ENCODE measurements at regions not wholly inside any gene's neighbourhood (a gene's known extent, or its start where the extent isn't known, plus 50 kb on each side); places are given as distances from the start of the nearest gene placed in this dataset.

DNA sequence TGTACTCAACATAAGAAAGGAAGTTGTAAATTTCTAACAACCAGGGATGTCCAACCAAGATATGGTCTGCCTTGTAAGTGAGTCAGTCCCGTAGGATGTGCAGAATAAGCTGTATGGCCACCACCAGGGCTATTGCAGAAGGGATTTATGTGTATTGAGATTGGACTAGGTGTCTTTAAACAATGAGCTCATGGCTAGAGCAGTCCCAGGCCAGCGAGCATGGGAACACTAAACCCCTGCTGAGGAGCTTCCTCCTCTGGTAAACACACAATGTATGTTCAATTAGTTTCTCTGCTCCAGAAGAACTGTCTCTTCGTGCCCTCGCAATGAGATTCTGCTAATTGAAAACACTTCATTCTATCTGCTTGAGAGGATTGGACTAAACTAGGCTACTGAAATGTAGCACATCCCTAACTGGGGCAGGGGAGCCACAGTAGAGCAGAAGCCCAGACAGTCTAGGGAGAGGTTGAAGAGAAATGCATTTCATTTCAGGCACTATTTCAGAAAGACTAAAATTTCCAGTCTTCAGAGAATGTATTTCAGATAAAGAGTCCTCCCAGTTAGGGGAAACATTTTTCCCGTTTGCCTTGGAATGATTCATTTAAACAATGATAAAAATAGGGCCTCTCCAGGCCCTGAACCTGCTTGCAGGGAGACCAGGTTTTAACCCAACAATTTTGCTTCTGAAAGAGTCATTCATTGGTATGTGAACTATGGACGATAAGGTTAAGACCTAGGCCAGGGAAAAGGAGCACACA lies 154.7 kb downstream of the FAM114A2 start:
- Histone ChIP-seq H3K27me3 (replicated peaks; ENCODE audit: insufficient read depth) (no peaks in the 10 kb centered on the region), H3K36me3 (no peaks in the 10 kb centered on the region), H3K27ac (peak overlapping the region in 1 of 2 donors; percentile 41), H3K4me3 (no peak overlapping the region), H3K9me3 (no peaks in the 10 kb centered on the region), H3K4me1 (ENCODE audit: control insufficient read depth in 1 of 2, low read depth in 2 of 2) (peaks cover 0 to 15% of the 10 kb centered on the region in 2 donors)
- TF ChIP-seq, protein P1, sequence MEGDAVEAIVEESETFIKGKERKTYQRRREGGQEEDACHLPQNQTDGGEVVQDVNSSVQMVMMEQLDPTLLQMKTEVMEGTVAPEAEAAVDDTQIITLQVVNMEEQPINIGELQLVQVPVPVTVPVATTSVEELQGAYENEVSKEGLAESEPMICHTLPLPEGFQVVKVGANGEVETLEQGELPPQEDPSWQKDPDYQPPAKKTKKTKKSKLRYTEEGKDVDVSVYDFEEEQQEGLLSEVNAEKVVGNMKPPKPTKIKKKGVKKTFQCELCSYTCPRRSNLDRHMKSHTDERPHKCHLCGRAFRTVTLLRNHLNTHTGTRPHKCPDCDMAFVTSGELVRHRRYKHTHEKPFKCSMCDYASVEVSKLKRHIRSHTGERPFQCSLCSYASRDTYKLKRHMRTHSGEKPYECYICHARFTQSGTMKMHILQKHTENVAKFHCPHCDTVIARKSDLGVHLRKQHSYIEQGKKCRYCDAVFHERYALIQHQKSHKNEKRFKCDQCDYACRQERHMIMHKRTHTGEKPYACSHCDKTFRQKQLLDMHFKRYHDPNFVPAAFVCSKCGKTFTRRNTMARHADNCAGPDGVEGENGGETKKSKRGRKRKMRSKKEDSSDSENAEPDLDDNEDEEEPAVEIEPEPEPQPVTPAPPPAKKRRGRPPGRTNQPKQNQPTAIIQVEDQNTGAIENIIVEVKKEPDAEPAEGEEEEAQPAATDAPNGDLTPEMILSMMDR (IDR thresholded peaks at IDR 0.05), result no peak
- DNase-seq (ENCODE audit: low spot score) (no peak), ATAC-seq (ENCODE audit: insufficient number of reproducible peaks, low FRiP score, low read depth) (no peak)

DNA sequence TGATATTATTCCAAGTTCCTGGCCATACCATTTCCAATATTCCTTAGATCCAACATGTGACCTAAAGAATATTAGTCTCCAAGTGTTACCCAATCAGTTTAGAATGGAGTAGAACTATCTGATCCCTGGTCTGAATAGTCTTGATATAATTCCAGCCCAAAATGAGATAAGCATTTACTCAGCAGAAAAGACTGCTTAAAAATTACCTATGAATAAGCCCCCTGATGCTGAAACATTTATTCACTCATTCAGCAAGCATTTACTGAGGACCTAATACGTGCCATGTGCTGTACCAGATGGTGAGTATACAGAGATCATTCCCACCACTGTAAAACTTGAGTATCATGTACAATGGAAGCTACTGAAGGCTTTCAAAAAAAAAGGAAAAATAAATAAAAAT lies 157.0 kb downstream of the FAM114A2 start:
- Histone ChIP-seq H3K4me3 (no peak overlapping the region), H3K36me3 (no peaks in the 10 kb centered on the region), H3K27ac (no peak overlapping the region), H3K27me3 (replicated peaks; ENCODE audit: insufficient read depth) (no peaks in the 10 kb centered on the region), H3K9me3 (no peaks in the 10 kb centered on the region), H3K4me1 (ENCODE audit: control insufficient read depth in 1 of 2, low read depth in 2 of 2) (peaks cover 0 to 15% of the 10 kb centered on the region in 2 donors)
- ATAC-seq (ENCODE audit: insufficient number of reproducible peaks, low FRiP score, low read depth) (no peak), DNase-seq (ENCODE audit: low spot score) (no peak)
- TF ChIP-seq, protein P1 (IDR thresholded peaks at IDR 0.05), result no peak

DNA sequence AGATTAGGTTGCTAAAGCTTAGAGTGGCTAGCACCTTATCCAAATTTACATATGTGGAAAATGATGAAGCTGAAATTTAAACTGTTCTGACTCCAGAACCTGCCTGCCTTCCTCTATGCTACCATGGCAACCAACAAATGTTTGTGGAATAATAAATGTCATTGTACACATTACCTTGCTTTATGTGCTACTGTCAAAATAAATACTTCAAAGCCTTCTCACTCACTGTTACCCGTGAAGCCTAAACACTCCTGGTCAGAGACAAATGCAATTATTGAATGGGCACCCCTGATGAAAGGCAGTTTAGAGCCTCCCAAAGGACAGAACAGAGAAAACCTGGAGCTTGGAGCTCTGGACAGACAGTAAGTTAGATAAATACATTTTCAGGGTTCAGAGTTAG lies 158.6 kb downstream of the FAM114A2 start:
- DNase-seq (ENCODE audit: low spot score), result no peak
- no peak for ATAC-seq (ENCODE audit: insufficient number of reproducible peaks, low FRiP score, low read depth)
- H3K4me3 ChIP-seq, result no peak overlapping the region
- H3K9me3 ChIP-seq, result no peaks in the 10 kb centered on the region
- H3K27me3 ChIP-seq (replicated peaks; ENCODE audit: insufficient read depth), result no peaks in the 10 kb centered on the region
- TF ChIP-seq, protein P1 (IDR thresholded peaks at IDR 0.05), result no peak
- no peaks in the 10 kb centered on the region for H3K36me3 ChIP-seq
- H3K4me1 ChIP-seq (ENCODE audit: control insufficient read depth in 1 of 2, low read depth in 2 of 2), result peaks cover 0 to 15% of the 10 kb centered on the region in 2 donors
- H3K27ac ChIP-seq, result no peak overlapping the region

DNA sequence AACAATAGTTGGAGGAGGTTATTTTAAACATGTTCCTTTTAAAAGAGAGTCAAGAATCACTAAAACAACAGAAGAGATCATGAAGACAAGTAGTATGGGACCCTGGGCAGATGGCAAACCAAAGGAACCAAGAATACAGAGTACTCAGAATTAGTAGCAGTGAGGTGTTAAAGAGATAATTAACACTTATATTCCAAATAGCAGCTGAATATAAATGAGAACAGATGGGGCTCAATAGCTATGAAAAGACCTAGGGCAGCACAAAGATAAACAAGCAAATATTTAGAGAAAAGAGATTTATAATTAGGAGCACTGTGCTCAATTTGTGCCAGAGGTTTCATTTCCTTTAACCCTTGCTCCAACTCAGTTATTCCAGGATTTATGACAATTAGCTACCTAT lies 159.1 kb downstream of the FAM114A2 start:
- TF ChIP-seq, protein P1 (IDR thresholded peaks at IDR 0.05), result no peak
- Histone ChIP-seq H3K4me3 (no peak overlapping the region), H3K27ac (no peak overlapping the region), H3K36me3 (no peaks in the 10 kb centered on the region), H3K9me3 (no peaks in the 10 kb centered on the region), H3K4me1 (ENCODE audit: control insufficient read depth in 1 of 2, low read depth in 2 of 2) (peaks cover 0 to 13% of the 10 kb centered on the region in 2 donors), H3K27me3 (replicated peaks; ENCODE audit: insufficient read depth) (no peaks in the 10 kb centered on the region)
- DNase-seq (ENCODE audit: low spot score) (no peak), ATAC-seq (ENCODE audit: insufficient number of reproducible peaks, low FRiP score, low read depth) (no peak)

DNA sequence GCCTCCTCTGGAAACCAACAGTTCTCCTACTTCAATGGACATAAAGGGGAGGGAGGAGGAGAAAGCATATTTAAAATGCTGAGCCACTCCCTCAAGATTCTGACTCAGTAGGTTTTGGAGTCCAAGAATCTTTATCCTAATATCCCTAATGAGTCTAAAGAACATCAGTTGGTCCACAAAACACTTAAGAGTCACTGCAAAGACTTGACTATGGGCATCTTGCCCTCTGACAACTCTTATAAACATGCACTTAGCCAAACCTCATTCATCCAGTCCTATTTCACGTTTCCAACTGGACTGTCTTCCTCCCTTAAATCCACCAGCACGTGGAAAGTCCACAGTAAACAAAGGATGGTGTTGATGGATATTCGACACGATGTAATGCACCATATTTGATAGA lies 172.5 kb downstream of the FAM114A2 start:
- no peaks in the 10 kb centered on the region for H3K36me3 ChIP-seq
- TF ChIP-seq, protein P1 (IDR thresholded peaks at IDR 0.05), result no peak
- no peak for DNase-seq (ENCODE audit: low spot score)
- no peak overlapping the region for H3K4me3 ChIP-seq
- no peaks in the 10 kb centered on the region for H3K27me3 ChIP-seq (replicated peaks; ENCODE audit: insufficient read depth)
- H3K27ac ChIP-seq, result no peak overlapping the region
- no peaks in the 10 kb centered on the region for H3K9me3 ChIP-seq
- no peak for ATAC-seq (ENCODE audit: insufficient number of reproducible peaks, low FRiP score, low read depth)
- H3K4me1 ChIP-seq (ENCODE audit: control insufficient read depth in 1 of 2, low read depth in 2 of 2), result no peaks in the 10 kb centered on the region

All from thoracic aorta (tissue), 2 donors.